ENCODE measurements at regions not wholly inside any gene's neighbourhood (a gene's known extent, or its start where the extent isn't known, plus 50 kb on each side); places are given as distances from the start of the nearest gene placed in this dataset.
"Not testable (repeated sequence)": the region's sequence is repeated elsewhere in the genome, so short reads cannot be mapped to it uniquely, and the experiment has no call there.

- DNase-seq, result no peak
These were observed 228.1 kb upstream of the LMCD1 start for GRCh38 chr3:8273479-8273878.

GRCh38 chr3:8276056-8276455 lies 225.6 kb upstream of the LMCD1 start:
- no peak for DNase-seq

- no peak for DNase-seq
These were observed 225.1 kb upstream of the LMCD1 start for GRCh38 chr3:8276506-8276905.

GRCh38 chr3:8278448-8278847 lies 223.2 kb upstream of the LMCD1 start:
- DNase-seq, result no peak

- DNase-seq, result no peak
These were observed 222.1 kb upstream of the LMCD1 start for GRCh38 chr3:8279476-8279875.

- no peak for DNase-seq
These were observed 221.6 kb upstream of the LMCD1 start for GRCh38 chr3:8279886-8280550.

- DNase-seq, result no peak
These were observed 219.0 kb upstream of the LMCD1 start for GRCh38 chr3:8282541-8283165.

- DNase-seq, result no peak
These were observed 218.4 kb upstream of the LMCD1 start for GRCh38 chr3:8283193-8283592.

- DNase-seq, result no peak
These were observed 215.5 kb upstream of the LMCD1 start for GRCh38 chr3:8286086-8286485.

GRCh38 chr3:8286749-8287148 lies 214.9 kb upstream of the LMCD1 start:
- no peak for DNase-seq

GRCh38 chr3:8290611-8291010 lies 211.0 kb upstream of the LMCD1 start:
- DNase-seq, result no peak

GRCh38 chr3:8296461-8296860 lies 205.2 kb upstream of the LMCD1 start:
- no peak for DNase-seq

- no peak for DNase-seq
These were observed 203.3 kb upstream of the LMCD1 start for GRCh38 chr3:8298021-8298954.

- DNase-seq, result peak; percentile 57
These were observed 199.5 kb upstream of the LMCD1 start for GRCh38 chr3:8301977-8302735.

- peak; percentile 17 for DNase-seq
These were observed 198.2 kb upstream of the LMCD1 start for GRCh38 chr3:8303466-8303865.

- DNase-seq, result no peak
These were observed 196.3 kb upstream of the LMCD1 start for GRCh38 chr3:8305371-8305770.

- no peak for DNase-seq
These were observed 194.0 kb upstream of the LMCD1 start for GRCh38 chr3:8307545-8308110.

GRCh38 chr3:8311321-8311720 lies 190.3 kb upstream of the LMCD1 start:
- DNase-seq, result no peak

- no peak for DNase-seq
These were observed 188.9 kb upstream of the LMCD1 start for GRCh38 chr3:8312685-8313084.

GRCh38 chr3:8313560-8314267 lies 187.9 kb upstream of the LMCD1 start:
- no peak for DNase-seq

GRCh38 chr3:8315526-8315925 lies 186.1 kb upstream of the LMCD1 start:
- not testable (repeated sequence) for DNase-seq
